B cell (primary cell): ENCODE measurements at regions not wholly inside any gene's neighbourhood (a gene's known extent, or its start where the extent isn't known, plus 50 kb on each side); places are given as distances from the start of the nearest gene placed in this dataset.

Source experiments
- EZH2 ChIP-seq: IDR thresholded peaks from 2 replicates; pipeline ENCODE4 v1.6.1; 2012; ENCODE audit warnings: borderline replicate concordance, low read depth, mild to moderate bottlenecking, moderate library complexity, low read length; ENCODE audit not compliant: insufficient read depth, poor library complexity, severe bottlenecking
- TF ChIP-seq, protein P1 (sequence below): fragments of 200-600 bp; IDR thresholded peaks from one replicate; pipeline ENCODE4 v1.8.0; 2022; ENCODE audit warnings: antibody characterized with exemption, mild to moderate bottlenecking

DNA sequence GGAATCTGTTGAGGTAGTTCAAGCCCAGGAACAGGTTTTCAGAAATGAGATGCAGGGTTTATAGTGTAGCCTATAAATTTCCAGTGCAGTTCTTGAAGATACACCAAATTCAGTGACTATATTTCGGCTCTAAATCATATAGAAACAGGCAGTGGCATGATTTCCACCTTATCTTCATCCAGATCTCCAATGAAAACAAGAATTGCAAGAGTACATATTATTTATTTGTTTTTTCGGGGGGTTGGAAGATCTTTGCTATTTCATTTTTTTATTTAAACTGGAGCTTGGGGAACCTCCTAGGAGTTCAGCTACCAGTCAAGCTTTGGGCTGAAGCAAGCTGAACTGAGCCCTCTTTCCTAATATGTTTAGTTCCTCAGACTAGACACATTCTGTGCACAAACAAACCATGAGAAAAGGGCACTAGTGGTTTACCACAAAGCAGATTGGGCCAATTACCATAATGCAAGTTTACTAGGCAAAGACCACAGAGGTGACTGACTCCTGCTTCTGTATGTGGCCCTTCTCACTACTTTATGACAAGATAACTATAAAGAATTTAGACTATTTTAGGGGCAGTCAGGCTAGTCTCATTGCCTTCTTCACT lies 68.5 kb downstream of the RGS2 start:
- no peak for TF ChIP-seq EZH2
- TF ChIP-seq, protein P1, sequence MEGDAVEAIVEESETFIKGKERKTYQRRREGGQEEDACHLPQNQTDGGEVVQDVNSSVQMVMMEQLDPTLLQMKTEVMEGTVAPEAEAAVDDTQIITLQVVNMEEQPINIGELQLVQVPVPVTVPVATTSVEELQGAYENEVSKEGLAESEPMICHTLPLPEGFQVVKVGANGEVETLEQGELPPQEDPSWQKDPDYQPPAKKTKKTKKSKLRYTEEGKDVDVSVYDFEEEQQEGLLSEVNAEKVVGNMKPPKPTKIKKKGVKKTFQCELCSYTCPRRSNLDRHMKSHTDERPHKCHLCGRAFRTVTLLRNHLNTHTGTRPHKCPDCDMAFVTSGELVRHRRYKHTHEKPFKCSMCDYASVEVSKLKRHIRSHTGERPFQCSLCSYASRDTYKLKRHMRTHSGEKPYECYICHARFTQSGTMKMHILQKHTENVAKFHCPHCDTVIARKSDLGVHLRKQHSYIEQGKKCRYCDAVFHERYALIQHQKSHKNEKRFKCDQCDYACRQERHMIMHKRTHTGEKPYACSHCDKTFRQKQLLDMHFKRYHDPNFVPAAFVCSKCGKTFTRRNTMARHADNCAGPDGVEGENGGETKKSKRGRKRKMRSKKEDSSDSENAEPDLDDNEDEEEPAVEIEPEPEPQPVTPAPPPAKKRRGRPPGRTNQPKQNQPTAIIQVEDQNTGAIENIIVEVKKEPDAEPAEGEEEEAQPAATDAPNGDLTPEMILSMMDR, result no peak
